Liver (tissue), 3 donors: ENCODE measurements at regions not wholly inside any gene's neighbourhood (a gene's known extent, or its start where the extent isn't known, plus 50 kb on each side); places are given as distances from the start of the nearest gene placed in this dataset.

Experiments used
- EGR1 ChIP-seq, 2 donors: IDR thresholded peaks; 2 replicates each; pipeline ENCODE4 v1.6.1; 2016 to 2018; ENCODE audit warnings: antibody characterized with exemption in 2 of 2, low read depth in 2 of 2
- GABPA ChIP-seq, 2 donors: IDR thresholded peaks in 1 of 2; conservative IDR thresholded peaks in 1 of 2; 2 replicates each; pipeline ENCODE4 v1.6.1; 2016; ENCODE audit warnings: antibody characterized with exemption in 2 of 2, mild to moderate bottlenecking in 1 of 2, moderate library complexity in 1 of 2
- RAD21 ChIP-seq, 2 donors: IDR thresholded peaks; 2 replicates each; pipeline ENCODE4 v1.6.1; 2016; ENCODE audit warnings: antibody characterized with exemption in 2 of 2, mild to moderate bottlenecking in 2 of 2
- RXRA ChIP-seq, 2 donors: IDR thresholded peaks; 2 replicates each; pipeline ENCODE4 v1.6.1; 2017 to 2018; ENCODE audit warnings: antibody characterized with exemption in 2 of 2, mild to moderate bottlenecking in 1 of 2
- SP1 ChIP-seq: IDR thresholded peaks from 2 replicates; pipeline ENCODE4 v1.6.1; 2018; ENCODE audit warnings: antibody characterized with exemption, mild to moderate bottlenecking
- TAF1 ChIP-seq: conservative IDR thresholded peaks from 2 replicates; pipeline ENCODE4 v1.6.1; 2016; ENCODE audit warnings: antibody characterized with exemption, mild to moderate bottlenecking
- YY1 ChIP-seq: IDR thresholded peaks from 2 replicates; pipeline ENCODE4 v1.6.1; 2016; ENCODE audit warnings: antibody characterized with exemption, mild to moderate bottlenecking
- TF ChIP-seq, protein P1 (sequence below): fragments of 150-350 bp; IDR thresholded peaks from 2 replicates; pipeline ENCODE4 v1.5.1; 2017; ENCODE audit warnings: improper control_type of control experiment, low read depth, low read length; ENCODE audit not compliant: missing input control
- TF ChIP-seq, protein P2 (sequence below): IDR thresholded peaks from 2 replicates; pipeline ENCODE4 v1.6.1; 2016; ENCODE audit warnings: antibody characterized with exemption
- TF ChIP-seq, protein P3 (sequence below): IDR thresholded peaks from 2 replicates; pipeline ENCODE4 v1.6.1; 2016; ENCODE audit warnings: antibody characterized with exemption, mild to moderate bottlenecking
- TF ChIP-seq, protein P4 (sequence below): IDR thresholded peaks from 2 replicates; pipeline ENCODE4 v1.6.1; 2016; ENCODE audit warnings: antibody characterized with exemption
- TF ChIP-seq, protein P5 (sequence below): IDR thresholded peaks from 2 replicates; pipeline ENCODE4 v1.6.1; 2016; ENCODE audit warnings: antibody characterized with exemption
- donor health status: healthy.
- donor health status: healthy.

DNA sequence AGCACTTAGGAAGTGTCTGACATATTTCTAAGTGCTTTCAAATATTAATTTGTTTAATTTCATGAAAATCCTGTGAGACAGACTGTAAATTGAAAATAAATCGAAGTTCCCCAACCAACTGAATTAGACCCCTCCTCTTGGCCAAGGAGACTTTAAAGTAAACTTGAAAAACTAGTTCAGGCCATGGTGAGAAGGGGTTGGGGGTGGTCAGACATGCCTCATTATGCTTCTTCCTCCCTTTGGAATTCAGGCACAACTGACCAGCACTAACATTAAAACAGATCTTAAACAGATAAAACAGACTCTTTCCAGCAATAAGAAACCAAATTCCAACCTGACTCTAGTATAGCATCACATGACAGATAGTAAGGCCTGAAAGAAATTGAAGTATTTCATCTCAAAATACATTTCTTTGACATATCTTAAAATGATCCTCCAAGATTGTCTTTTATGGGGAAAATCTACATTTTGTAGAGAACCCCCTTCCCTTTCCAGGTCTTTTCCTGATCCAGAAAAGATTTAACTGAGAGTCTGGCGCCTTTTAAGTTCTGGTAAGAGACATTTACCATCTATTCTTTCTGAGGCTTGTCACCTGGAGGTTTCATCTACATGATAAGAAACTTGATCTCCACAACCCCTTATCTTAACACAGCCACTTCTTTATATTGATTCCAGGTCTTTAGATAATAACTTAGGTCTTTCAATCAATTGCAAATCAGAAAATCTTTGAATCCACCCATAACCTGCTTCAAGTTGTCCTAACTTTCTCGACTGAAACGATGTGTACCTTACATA lies 336.5 kb downstream of the PCDH20 start:
- TF ChIP-seq, protein P1, sequence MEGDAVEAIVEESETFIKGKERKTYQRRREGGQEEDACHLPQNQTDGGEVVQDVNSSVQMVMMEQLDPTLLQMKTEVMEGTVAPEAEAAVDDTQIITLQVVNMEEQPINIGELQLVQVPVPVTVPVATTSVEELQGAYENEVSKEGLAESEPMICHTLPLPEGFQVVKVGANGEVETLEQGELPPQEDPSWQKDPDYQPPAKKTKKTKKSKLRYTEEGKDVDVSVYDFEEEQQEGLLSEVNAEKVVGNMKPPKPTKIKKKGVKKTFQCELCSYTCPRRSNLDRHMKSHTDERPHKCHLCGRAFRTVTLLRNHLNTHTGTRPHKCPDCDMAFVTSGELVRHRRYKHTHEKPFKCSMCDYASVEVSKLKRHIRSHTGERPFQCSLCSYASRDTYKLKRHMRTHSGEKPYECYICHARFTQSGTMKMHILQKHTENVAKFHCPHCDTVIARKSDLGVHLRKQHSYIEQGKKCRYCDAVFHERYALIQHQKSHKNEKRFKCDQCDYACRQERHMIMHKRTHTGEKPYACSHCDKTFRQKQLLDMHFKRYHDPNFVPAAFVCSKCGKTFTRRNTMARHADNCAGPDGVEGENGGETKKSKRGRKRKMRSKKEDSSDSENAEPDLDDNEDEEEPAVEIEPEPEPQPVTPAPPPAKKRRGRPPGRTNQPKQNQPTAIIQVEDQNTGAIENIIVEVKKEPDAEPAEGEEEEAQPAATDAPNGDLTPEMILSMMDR: no peak
- TF ChIP-seq, protein P2, sequence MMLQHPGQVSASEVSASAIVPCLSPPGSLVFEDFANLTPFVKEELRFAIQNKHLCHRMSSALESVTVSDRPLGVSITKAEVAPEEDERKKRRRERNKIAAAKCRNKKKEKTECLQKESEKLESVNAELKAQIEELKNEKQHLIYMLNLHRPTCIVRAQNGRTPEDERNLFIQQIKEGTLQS: no peak
- TF ChIP-seq, protein P3, sequence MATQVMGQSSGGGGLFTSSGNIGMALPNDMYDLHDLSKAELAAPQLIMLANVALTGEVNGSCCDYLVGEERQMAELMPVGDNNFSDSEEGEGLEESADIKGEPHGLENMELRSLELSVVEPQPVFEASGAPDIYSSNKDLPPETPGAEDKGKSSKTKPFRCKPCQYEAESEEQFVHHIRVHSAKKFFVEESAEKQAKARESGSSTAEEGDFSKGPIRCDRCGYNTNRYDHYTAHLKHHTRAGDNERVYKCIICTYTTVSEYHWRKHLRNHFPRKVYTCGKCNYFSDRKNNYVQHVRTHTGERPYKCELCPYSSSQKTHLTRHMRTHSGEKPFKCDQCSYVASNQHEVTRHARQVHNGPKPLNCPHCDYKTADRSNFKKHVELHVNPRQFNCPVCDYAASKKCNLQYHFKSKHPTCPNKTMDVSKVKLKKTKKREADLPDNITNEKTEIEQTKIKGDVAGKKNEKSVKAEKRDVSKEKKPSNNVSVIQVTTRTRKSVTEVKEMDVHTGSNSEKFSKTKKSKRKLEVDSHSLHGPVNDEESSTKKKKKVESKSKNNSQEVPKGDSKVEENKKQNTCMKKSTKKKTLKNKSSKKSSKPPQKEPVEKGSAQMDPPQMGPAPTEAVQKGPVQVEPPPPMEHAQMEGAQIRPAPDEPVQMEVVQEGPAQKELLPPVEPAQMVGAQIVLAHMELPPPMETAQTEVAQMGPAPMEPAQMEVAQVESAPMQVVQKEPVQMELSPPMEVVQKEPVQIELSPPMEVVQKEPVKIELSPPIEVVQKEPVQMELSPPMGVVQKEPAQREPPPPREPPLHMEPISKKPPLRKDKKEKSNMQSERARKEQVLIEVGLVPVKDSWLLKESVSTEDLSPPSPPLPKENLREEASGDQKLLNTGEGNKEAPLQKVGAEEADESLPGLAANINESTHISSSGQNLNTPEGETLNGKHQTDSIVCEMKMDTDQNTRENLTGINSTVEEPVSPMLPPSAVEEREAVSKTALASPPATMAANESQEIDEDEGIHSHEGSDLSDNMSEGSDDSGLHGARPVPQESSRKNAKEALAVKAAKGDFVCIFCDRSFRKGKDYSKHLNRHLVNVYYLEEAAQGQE: no peak
- TF ChIP-seq TAF1: no peak
- TF ChIP-seq SP1: no peak
- TF ChIP-seq RXRA (IDR thresholded peaks at IDR 0.05): no peak
- TF ChIP-seq GABPA (IDR thresholded peaks at IDR 0.05 in 1 of 2, conservative IDR thresholded peaks at IDR 0.05 in 1 of 2): no peak
- TF ChIP-seq, protein P4, sequence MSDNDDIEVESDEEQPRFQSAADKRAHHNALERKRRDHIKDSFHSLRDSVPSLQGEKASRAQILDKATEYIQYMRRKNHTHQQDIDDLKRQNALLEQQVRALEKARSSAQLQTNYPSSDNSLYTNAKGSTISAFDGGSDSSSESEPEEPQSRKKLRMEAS: no peak
- no peak for TF ChIP-seq YY1
- TF ChIP-seq, protein P5, sequence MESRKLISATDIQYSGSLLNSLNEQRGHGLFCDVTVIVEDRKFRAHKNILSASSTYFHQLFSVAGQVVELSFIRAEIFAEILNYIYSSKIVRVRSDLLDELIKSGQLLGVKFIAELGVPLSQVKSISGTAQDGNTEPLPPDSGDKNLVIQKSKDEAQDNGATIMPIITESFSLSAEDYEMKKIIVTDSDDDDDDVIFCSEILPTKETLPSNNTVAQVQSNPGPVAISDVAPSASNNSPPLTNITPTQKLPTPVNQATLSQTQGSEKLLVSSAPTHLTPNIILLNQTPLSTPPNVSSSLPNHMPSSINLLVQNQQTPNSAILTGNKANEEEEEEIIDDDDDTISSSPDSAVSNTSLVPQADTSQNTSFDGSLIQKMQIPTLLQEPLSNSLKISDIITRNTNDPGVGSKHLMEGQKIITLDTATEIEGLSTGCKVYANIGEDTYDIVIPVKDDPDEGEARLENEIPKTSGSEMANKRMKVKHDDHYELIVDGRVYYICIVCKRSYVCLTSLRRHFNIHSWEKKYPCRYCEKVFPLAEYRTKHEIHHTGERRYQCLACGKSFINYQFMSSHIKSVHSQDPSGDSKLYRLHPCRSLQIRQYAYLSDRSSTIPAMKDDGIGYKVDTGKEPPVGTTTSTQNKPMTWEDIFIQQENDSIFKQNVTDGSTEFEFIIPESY: no peak
- no peak for TF ChIP-seq EGR1 (IDR thresholded peaks at IDR 0.05; ENCODE audit: low read depth in 2 of 2)
- no peak for TF ChIP-seq RAD21 (IDR thresholded peaks at IDR 0.05)
